NCI-H226 (cell line): ENCODE measurements at regions not wholly inside any gene's neighbourhood (a gene's known extent, or its start where the extent isn't known, plus 50 kb on each side); places are given as distances from the start of the nearest gene placed in this dataset.
A peak's percentile ranks its signal among the peaks of the same experiment; 100 is the strongest.
"Not testable (repeated sequence)": the region's sequence is repeated elsewhere in the genome, so short reads cannot be mapped to it uniquely, and the experiment has no call there.

Source experiments
- DNase-seq: peaks from one replicate; pipeline ENCODE4 v3.0.0-alpha.2; 2015

GRCh38 chr9:80498001-80498555 is 926.3 kb downstream of the TLE4 start:
- DNase-seq = no peak

DNA sequence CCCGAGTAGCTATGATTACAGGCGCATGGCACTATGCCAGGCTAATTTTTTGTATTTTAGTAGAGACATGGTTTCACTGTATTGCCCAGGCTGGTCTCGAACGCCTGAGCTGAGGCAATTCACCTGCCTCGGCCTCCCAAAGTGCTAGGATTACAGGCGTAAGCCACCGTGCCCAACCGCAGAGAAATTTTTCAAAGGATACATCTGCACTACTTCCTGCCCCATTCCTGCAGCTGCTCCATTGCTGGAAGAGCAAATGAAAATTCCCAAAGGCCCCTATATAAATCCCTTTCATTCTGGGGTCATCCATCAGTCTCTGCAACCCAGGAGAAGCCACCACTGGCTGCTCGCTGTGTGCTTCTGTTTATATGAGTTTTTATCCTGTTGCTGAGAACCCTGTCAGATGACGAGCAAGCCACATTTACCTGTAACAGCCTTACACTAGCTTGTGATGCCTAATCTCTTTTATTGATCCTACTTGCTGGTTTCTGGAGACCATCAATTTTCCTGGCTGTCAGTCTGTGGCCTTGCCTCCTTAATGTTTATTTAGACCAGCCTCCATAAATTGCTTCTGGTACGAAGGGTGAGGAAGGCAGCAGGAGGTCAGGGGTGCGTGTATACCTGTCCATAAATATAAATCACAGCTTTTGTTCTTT is 925.3 kb downstream of the TLE4 start:
- DNase-seq = no peak

DNA sequence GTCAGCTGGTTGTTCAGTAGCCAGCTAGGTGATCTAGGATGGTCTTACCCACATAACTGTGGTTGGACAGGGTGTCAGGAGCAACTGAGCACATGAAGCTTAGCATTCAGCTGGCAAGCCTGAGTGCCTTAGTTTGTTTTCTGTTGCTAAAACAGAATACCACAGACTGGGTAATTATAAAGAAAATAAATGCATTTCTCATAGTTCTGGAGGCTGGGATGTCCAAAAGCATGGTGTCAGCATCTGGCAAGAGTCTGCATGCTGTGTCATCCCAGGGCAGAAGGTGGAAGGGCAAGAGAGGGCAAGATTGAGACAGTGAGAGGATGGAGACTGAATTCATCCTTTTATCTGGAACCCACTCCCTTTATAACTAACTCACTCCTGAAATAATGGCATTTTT is 921.5 kb downstream of the TLE4 start:
- peak; percentile 36 for DNase-seq

- DNase-seq = peak; percentile 82
These were observed 920.5 kb downstream of the TLE4 start for GRCh38 chr9:80492221-80492620.

DNA sequence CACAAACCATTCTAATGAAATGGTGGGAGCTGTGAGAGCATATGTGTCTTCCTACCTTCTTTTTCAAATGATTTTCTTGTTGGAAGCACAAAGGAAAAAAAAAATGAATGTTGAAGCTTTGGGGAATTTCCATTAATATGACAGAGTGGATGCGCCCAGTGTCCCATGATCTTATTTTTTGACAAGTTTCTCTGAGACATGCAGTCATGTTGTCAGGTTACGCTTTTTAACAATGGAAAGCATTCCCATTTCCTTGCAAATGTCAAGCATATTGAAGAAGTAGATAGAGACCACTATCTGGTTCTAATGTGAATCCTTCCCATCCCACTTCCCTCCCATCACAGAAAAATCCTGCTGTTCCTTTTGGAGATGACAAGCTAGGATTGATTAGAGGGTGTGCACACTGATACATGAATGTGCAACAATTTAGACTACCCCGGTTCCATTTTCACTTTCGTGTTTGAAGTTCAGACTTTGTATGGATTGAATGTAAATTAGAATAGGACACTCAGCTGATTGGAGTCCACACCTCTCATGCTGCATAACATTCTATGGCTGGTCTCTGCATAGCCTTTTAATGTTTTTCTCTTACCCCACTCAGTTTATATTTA is 919.4 kb downstream of the TLE4 start:
- no peak for DNase-seq

GRCh38 chr9:80489329-80489728 is 917.6 kb downstream of the TLE4 start:
- DNase-seq = no peak

DNA sequence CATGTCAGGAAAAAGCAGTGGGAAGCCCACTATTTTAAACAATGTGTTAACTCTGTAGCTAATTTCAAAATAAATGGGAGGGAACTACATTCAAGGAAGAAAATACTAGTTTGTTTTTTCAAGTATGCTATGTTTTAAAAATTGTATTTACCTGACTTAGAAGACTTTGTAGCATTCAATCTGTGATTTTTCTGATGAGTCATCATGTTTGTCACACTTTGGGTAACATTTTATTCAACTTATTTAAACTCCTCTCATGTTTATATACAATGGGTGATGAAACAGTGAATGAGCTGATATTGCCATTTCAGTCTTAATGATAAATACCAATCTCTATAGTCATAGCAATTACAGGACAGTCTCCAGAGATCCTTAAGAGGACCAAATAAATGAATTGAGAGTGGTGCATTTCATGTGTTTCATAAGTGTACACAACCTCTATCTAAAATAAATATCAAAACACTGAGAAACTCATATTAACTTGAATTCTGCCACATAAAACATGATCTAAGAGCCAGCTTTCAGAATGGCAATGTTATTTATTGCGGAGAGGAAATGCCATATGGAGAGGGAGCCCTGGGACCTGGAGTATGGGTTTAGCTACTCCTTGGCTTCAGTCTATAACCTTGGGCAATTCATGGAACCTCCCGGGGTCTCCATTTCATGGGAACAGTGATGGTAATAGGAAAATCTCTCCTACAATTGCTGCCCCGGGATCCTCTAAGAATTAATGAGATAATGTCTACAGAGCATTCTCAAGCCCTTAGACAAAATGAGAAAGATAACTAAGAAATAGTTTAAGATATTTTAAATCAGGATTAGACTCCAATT is 913.9 kb downstream of the TLE4 start:
- no peak for DNase-seq

- not testable (repeated sequence) for DNase-seq
These were observed 910.5 kb downstream of the TLE4 start for GRCh38 chr9:80482251-80482650.

DNA sequence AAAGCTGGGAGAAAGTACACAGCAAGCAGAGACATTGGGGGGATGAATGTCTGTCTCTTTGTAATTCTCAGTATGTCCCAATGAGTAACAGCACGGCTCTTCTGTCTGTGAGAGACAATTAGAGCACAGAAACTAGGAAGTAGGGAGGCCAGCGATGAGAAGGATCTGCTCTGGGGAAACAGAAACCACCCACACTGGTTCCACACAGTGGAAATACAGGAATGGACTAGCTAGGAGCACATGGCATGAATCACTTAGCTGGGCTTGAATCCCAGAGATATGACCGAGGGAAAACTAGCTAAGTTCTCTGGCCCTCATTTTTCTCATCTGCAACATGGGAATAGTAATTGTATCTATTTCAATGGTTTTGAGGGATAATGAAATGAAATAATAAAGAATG is 895.9 kb downstream of the TLE4 start:
- no peak for DNase-seq

GRCh38 chr9:80465556-80465955 is 893.8 kb downstream of the TLE4 start:
- no peak for DNase-seq

DNA sequence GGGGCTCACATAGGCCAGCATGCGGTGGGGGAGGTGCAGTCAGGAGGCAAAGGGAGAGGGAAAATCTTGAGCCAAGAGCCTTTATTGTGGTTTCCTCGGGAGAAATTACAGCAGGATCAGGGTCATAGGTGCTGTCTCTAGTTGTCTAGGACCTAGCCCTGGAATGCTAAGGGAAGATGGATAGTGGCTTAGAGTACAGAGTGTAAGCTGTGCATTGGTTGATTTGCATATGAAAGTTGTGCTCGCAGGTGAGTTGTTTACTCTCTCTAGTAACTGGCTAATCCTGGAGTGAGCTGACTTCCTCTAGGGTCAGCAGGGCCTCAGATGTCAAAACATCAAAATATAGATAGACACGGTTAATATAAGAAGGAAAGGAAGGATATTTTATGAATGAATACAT is 877.7 kb downstream of the TLE4 start:
- DNase-seq = no peak

DNA sequence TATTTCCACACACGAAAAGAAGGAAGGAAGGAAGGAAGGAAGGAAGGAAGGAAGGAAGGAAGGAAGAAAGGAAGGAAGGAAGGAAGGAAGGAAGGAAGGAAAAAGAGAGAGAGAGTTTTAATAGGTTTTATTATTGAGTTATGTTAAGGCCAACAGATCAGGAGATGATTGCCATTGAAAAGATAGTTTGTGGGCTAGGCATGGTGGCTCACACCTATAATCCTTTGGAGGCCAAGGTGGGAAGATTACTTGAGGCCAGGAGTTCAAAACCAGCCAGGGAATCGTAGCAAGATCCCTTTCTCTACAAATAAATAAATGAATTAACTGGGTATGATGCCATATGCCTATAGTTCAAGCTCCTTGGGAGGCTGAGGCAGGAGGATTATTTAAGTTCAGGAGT is 877.2 kb downstream of the TLE4 start:
- DNase-seq = no peak

DNA sequence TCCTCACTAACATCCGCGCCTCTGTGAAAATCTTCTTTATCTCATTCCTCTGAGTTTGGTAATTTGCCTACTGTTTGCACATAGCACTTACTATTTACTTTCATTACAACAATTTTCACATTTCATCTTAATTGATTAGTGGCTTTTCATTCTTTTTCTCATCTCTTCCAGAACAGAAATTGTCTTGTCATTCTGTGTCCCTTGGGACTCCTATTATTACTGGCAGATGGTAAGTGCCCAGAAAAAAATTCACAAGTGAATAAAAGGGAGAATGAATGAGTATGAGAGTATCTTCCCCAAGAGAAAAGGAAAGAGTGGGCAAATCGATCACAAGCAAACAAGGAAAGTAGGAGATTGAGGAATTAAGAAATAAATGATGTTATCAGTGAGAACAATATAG is 876.1 kb downstream of the TLE4 start:
- DNase-seq = no peak

DNA sequence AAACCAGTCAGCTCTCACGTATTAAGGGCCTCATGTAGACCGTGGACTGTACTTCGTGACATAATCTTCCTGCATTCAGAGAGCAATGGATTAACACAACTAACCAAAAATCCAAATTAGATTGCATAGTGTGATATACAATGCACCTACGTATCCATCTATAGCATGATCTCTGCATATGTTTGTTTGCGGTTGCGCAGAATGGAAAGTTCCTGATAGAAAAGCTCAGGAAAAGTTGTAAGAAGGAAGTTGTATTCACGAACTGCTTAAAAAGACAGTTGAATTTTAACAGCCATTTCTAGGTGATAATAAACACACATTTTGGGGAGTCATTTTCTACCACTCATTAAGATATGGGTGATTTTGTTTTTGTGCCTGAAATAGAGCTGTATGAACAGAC is 869.0 kb downstream of the TLE4 start:
- no peak for DNase-seq

GRCh38 chr9:80437825-80438224 is 866.1 kb downstream of the TLE4 start:
- DNase-seq = no peak

- no peak for DNase-seq
These were observed 865.4 kb downstream of the TLE4 start for GRCh38 chr9:80437091-80437640.

DNA sequence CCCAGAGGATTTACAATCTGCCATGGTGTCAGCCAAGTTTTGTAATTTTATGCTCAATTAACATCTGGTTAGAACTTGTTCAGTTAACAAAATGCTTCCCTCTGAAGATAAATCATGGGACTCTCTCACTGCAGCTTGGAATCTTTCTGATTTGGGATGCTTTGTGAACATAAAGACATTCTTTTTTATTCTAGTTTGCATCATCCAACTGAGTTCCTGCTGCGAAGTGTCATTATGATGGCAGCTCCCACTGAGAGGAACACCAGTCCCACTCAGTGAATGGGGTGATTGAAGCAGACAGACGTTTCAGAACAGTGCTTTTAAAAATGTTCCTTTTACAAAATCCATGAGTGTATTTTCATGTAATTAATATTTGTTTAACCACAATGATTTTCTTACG is 863.8 kb downstream of the TLE4 start:
- no peak for DNase-seq

- DNase-seq = no peak
These were observed 855.2 kb downstream of the TLE4 start for GRCh38 chr9:80426992-80427391.

- no peak for DNase-seq
These were observed 845.5 kb downstream of the TLE4 start for GRCh38 chr9:80417211-80417773.

- DNase-seq = no peak
These were observed 838.3 kb downstream of the TLE4 start for GRCh38 chr9:80410106-80410505.

DNA sequence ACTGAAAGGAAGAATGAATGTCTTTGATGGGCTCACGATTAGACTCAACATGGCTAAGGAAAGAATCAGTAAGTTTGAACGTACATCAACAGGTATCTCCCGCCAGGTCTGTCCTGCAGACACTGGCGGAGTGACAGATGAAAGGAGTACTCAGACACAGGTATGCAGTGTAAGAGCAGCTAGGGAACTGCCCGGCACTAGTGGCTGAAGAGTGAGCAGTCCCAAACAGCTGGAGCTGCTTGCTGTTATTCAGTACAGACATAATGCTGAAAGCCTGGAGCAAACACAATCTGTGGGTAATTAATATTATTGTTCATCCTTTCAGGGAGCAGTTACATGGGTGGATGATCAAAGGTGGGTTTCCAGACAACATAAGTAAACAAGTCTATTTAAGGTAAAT is 835.5 kb downstream of the TLE4 start:
- DNase-seq = no peak

- DNase-seq = no peak
These were observed 829.5 kb downstream of the TLE4 start for GRCh38 chr9:80401243-80401642.

DNA sequence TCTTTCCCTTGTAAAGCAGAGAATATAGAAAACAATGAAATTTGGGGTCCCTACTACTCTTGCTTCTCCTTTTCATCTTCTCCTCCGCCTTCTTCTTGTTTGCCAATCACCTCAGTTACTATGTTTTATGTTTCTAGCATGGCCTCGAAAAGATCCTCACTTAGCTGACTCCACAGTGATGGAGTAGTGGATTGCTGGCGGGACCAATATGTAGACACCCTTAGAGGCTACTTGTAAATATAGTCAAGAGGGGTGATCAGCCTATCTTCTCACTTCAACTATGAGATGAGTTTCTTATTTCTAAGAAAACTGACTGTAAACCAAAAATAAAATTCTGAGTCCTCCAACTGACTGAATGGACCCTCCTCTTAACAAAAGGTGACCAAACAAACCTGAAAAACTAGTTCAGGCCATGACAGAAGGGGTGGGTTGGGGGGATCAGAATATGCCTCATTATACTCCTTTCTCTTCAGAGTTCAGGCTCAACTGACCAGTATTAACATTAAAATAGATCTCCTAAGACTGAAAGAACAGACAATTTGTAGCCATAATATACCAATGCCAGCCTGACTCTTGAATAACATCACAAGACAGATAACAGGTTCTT is 829.0 kb downstream of the TLE4 start:
- no peak for DNase-seq
